ENCODE measurements at regions not wholly inside any gene's neighbourhood (a gene's known extent, or its start where the extent isn't known, plus 50 kb on each side); places are given as distances from the start of the nearest gene placed in this dataset.

GRCh38 chr13:70390968-70391367 lies 282.7 kb upstream of the KLHL1 start:
- Mint-ChIP-seq H3K9me3 (peaks cover 6% of the 10 kb centered on the region), H3K27ac (no peak overlapping the region), H3K36me3 (ENCODE audit: low read depth) (no peaks in the 10 kb centered on the region), H3K27me3 (ENCODE audit: low read depth) (no peaks in the 10 kb centered on the region), H3K4me1 (ENCODE audit: low read depth) (no peaks in the 10 kb centered on the region), H3K4me3 (no peak overlapping the region)
- no peak for DNase-seq (ENCODE audit: low spot score)

GRCh38 chr13:70390064-70390463 lies 281.8 kb upstream of the KLHL1 start:
- Mint-ChIP-seq H3K4me1 (ENCODE audit: low read depth) (no peaks in the 10 kb centered on the region), H3K27me3 (ENCODE audit: low read depth) (no peaks in the 10 kb centered on the region), H3K36me3 (ENCODE audit: low read depth) (no peaks in the 10 kb centered on the region), H3K9me3 (peaks cover 6% of the 10 kb centered on the region), H3K27ac (no peak overlapping the region), H3K4me3 (no peak overlapping the region)
- no peak for DNase-seq (ENCODE audit: low spot score)

GRCh38 chr13:70388935-70389334 lies 280.7 kb upstream of the KLHL1 start:
- Mint-ChIP-seq H3K9me3 (peaks cover 11% of the 10 kb centered on the region), H3K4me1 (ENCODE audit: low read depth) (no peaks in the 10 kb centered on the region), H3K36me3 (ENCODE audit: low read depth) (no peaks in the 10 kb centered on the region), H3K27ac (no peak overlapping the region), H3K27me3 (ENCODE audit: low read depth) (no peaks in the 10 kb centered on the region), H3K4me3 (no peak overlapping the region)
- no peak for DNase-seq (ENCODE audit: low spot score)

- no peak for DNase-seq (ENCODE audit: low spot score)
- Mint-ChIP-seq H3K27me3 (ENCODE audit: low read depth) (no peaks in the 10 kb centered on the region), H3K36me3 (ENCODE audit: low read depth) (no peaks in the 10 kb centered on the region), H3K27ac (no peak overlapping the region), H3K4me3 (no peak overlapping the region), H3K4me1 (ENCODE audit: low read depth) (no peaks in the 10 kb centered on the region), H3K9me3 (peaks cover 16% of the 10 kb centered on the region)
These were observed 278.7 kb upstream of the KLHL1 start for GRCh38 chr13:70386919-70387318.

GRCh38 chr13:70385852-70386251 lies 277.6 kb upstream of the KLHL1 start:
- no peaks in the 10 kb centered on the region for H3K27me3 Mint-ChIP-seq (ENCODE audit: low read depth)

GRCh38 chr13:70384156-70384555 lies 275.9 kb upstream of the KLHL1 start:
- H3K36me3 Mint-ChIP-seq (ENCODE audit: low read depth): no peaks in the 10 kb centered on the region
- H3K4me3 Mint-ChIP-seq: no peak overlapping the region
- no peaks in the 10 kb centered on the region for H3K27me3 Mint-ChIP-seq (ENCODE audit: low read depth)
- DNase-seq (ENCODE audit: low spot score): no peak
- H3K4me1 Mint-ChIP-seq (ENCODE audit: low read depth): no peaks in the 10 kb centered on the region
- peaks cover 13% of the 10 kb centered on the region for H3K9me3 Mint-ChIP-seq
- H3K27ac Mint-ChIP-seq: no peak overlapping the region

More at GRCh38 chr13:70385852-70386251, 277.6 kb upstream of the KLHL1 start:
- no peaks in the 10 kb centered on the region for H3K4me1 Mint-ChIP-seq (ENCODE audit: low read depth)
- no peak overlapping the region for H3K27ac Mint-ChIP-seq
- H3K9me3 Mint-ChIP-seq: peaks cover 10% of the 10 kb centered on the region
- no peaks in the 10 kb centered on the region for H3K36me3 Mint-ChIP-seq (ENCODE audit: low read depth)
- H3K4me3 Mint-ChIP-seq: no peak overlapping the region
- no peak for DNase-seq (ENCODE audit: low spot score)

- Mint-ChIP-seq H3K27me3 (ENCODE audit: low read depth) (no peaks in the 10 kb centered on the region), H3K4me3 (no peak overlapping the region), H3K9me3 (peaks cover 23% of the 10 kb centered on the region), H3K27ac (no peak overlapping the region), H3K36me3 (ENCODE audit: low read depth) (no peaks in the 10 kb centered on the region), H3K4me1 (ENCODE audit: low read depth) (no peaks in the 10 kb centered on the region)
- DNase-seq (ENCODE audit: low spot score): no peak
These were observed 272.6 kb upstream of the KLHL1 start for GRCh38 chr13:70380809-70381208.

- Mint-ChIP-seq H3K9me3 (peaks cover 15% of the 10 kb centered on the region), H3K36me3 (ENCODE audit: low read depth) (no peaks in the 10 kb centered on the region), H3K4me1 (ENCODE audit: low read depth) (no peaks in the 10 kb centered on the region), H3K27ac (no peak overlapping the region), H3K27me3 (ENCODE audit: low read depth) (no peaks in the 10 kb centered on the region), H3K4me3 (no peak overlapping the region)
- no peak for DNase-seq (ENCODE audit: low spot score)
These were observed 267.5 kb upstream of the KLHL1 start for GRCh38 chr13:70375718-70376117.

GRCh38 chr13:70370924-70371323 lies 262.7 kb upstream of the KLHL1 start:
- DNase-seq (ENCODE audit: low spot score): no peak
- Mint-ChIP-seq H3K27ac (no peak overlapping the region), H3K36me3 (ENCODE audit: low read depth) (no peaks in the 10 kb centered on the region), H3K4me3 (no peak overlapping the region), H3K27me3 (ENCODE audit: low read depth) (no peaks in the 10 kb centered on the region), H3K9me3 (peaks cover 3% of the 10 kb centered on the region), H3K4me1 (ENCODE audit: low read depth) (no peaks in the 10 kb centered on the region)

GRCh38 chr13:70366720-70367119 lies 258.5 kb upstream of the KLHL1 start:
- no peaks in the 10 kb centered on the region for H3K27me3 Mint-ChIP-seq (ENCODE audit: low read depth)

GRCh38 chr13:70363991-70364390 lies 255.7 kb upstream of the KLHL1 start:
- no peak overlapping the region for H3K4me3 Mint-ChIP-seq
- peaks cover under 1% of the 10 kb centered on the region for H3K9me3 Mint-ChIP-seq
- no peaks in the 10 kb centered on the region for H3K36me3 Mint-ChIP-seq (ENCODE audit: low read depth)
- no peaks in the 10 kb centered on the region for H3K4me1 Mint-ChIP-seq (ENCODE audit: low read depth)
- H3K27ac Mint-ChIP-seq: no peak overlapping the region
- DNase-seq (ENCODE audit: low spot score): no peak
- H3K27me3 Mint-ChIP-seq (ENCODE audit: low read depth): no peaks in the 10 kb centered on the region

More at GRCh38 chr13:70366720-70367119, 258.5 kb upstream of the KLHL1 start:
- H3K9me3 Mint-ChIP-seq: no peaks in the 10 kb centered on the region
- no peak overlapping the region for H3K27ac Mint-ChIP-seq
- DNase-seq (ENCODE audit: low spot score): no peak
- no peak overlapping the region for H3K4me3 Mint-ChIP-seq
- no peaks in the 10 kb centered on the region for H3K4me1 Mint-ChIP-seq (ENCODE audit: low read depth)
- H3K36me3 Mint-ChIP-seq (ENCODE audit: low read depth): no peaks in the 10 kb centered on the region

- H3K4me1 Mint-ChIP-seq (ENCODE audit: low read depth): no peaks in the 10 kb centered on the region
- no peak overlapping the region for H3K27ac Mint-ChIP-seq
- H3K9me3 Mint-ChIP-seq: peaks cover 3% of the 10 kb centered on the region
- DNase-seq (ENCODE audit: low spot score): no peak
- H3K4me3 Mint-ChIP-seq: no peak overlapping the region
- no peaks in the 10 kb centered on the region for H3K27me3 Mint-ChIP-seq (ENCODE audit: low read depth)
- no peaks in the 10 kb centered on the region for H3K36me3 Mint-ChIP-seq (ENCODE audit: low read depth)
These were observed 254.7 kb upstream of the KLHL1 start for GRCh38 chr13:70362820-70363570.

- H3K27me3 Mint-ChIP-seq (ENCODE audit: low read depth): no peaks in the 10 kb centered on the region
These were observed 248.8 kb upstream of the KLHL1 start for GRCh38 chr13:70357031-70357430.

GRCh38 chr13:70353096-70353495 lies 244.8 kb upstream of the KLHL1 start:
- no peaks in the 10 kb centered on the region for H3K4me1 Mint-ChIP-seq (ENCODE audit: low read depth)
- H3K27ac Mint-ChIP-seq: no peak overlapping the region
- H3K9me3 Mint-ChIP-seq: peaks cover 10% of the 10 kb centered on the region
- no peak for DNase-seq (ENCODE audit: low spot score)
- H3K4me3 Mint-ChIP-seq: no peak overlapping the region
- H3K36me3 Mint-ChIP-seq (ENCODE audit: low read depth): no peaks in the 10 kb centered on the region
- no peaks in the 10 kb centered on the region for H3K27me3 Mint-ChIP-seq (ENCODE audit: low read depth)

More at GRCh38 chr13:70357031-70357430, 248.8 kb upstream of the KLHL1 start:
- no peak for DNase-seq (ENCODE audit: low spot score)
- no peaks in the 10 kb centered on the region for H3K36me3 Mint-ChIP-seq (ENCODE audit: low read depth)
- H3K4me3 Mint-ChIP-seq: no peak overlapping the region
- H3K4me1 Mint-ChIP-seq (ENCODE audit: low read depth): no peaks in the 10 kb centered on the region
- no peak overlapping the region for H3K27ac Mint-ChIP-seq
- H3K9me3 Mint-ChIP-seq: peaks cover 3% of the 10 kb centered on the region

All from T-helper 2 cell treated with Interferon-gamma antibody and Interleukin-4, amounts not matched to agents 5 μg/mL and 100 μg/mL, for 36 hours (primary cell).